ENCODE measurements at regions not wholly inside any gene's neighbourhood (a gene's known extent, or its start where the extent isn't known, plus 50 kb on each side); places are given as distances from the start of the nearest gene placed in this dataset.
"Not testable (repeated sequence)": the region's sequence is repeated elsewhere in the genome, so short reads cannot be mapped to it uniquely, and the experiment has no call there.

- H3K27ac Mint-ChIP-seq, result no peak overlapping the region
- peaks cover 0 to 2% (median 0%) of the 10 kb centered on the region in 3 donors for H3K27me3 Mint-ChIP-seq (ENCODE audit: low read depth in 3 of 3)
- H3K4me1 Mint-ChIP-seq, result no peaks in the 10 kb centered on the region
- no peak overlapping the region for H3K4me3 Mint-ChIP-seq
- no peaks in the 10 kb centered on the region for H3K36me3 Mint-ChIP-seq
- DNase-seq, result no peak
- H3K9me3 Mint-ChIP-seq, result peaks cover 1 to 33% (median 10%) of the 10 kb centered on the region in 6 donors
These were observed 828.8 kb downstream of the TMTC2 start for GRCh38 chr12:83515306-83516026.

GRCh38 chr12:83514372-83514771 lies 827.7 kb downstream of the TMTC2 start:
- H3K4me3 Mint-ChIP-seq, result no peak overlapping the region

GRCh38 chr12:83506841-83507240 lies 820.1 kb downstream of the TMTC2 start:
- Mint-ChIP-seq H3K27ac (no peak overlapping the region), H3K36me3 (no peaks in the 10 kb centered on the region), H3K4me3 (no peak overlapping the region), H3K9me3 (peaks cover 2 to 33% (median 8%) of the 10 kb centered on the region in 6 donors), H3K4me1 (no peaks in the 10 kb centered on the region), H3K27me3 (ENCODE audit: low read depth in 3 of 3) (peaks cover 0 to 2% (median 0%) of the 10 kb centered on the region in 3 donors)
- DNase-seq, result no peak

More at GRCh38 chr12:83514372-83514771, 827.7 kb downstream of the TMTC2 start:
- Mint-ChIP-seq H3K36me3 (no peaks in the 10 kb centered on the region), H3K27me3 (ENCODE audit: low read depth in 3 of 3) (peaks cover 0 to 2% (median 2%) of the 10 kb centered on the region in 3 donors), H3K27ac (no peak overlapping the region), H3K9me3 (peaks cover 1 to 26% (median 8%) of the 10 kb centered on the region in 6 donors), H3K4me1 (no peaks in the 10 kb centered on the region)
- DNase-seq, result no peak

- H3K27ac Mint-ChIP-seq, result no peak overlapping the region
- peaks cover 0 to 2% (median 0%) of the 10 kb centered on the region in 3 donors for H3K27me3 Mint-ChIP-seq (ENCODE audit: low read depth in 3 of 3)
- no peak overlapping the region for H3K4me3 Mint-ChIP-seq
- no peaks in the 10 kb centered on the region for H3K4me1 Mint-ChIP-seq
- no peak for DNase-seq
- no peaks in the 10 kb centered on the region for H3K36me3 Mint-ChIP-seq
- peaks cover 0 to 39% (median 8%) of the 10 kb centered on the region in 6 donors for H3K9me3 Mint-ChIP-seq
These were observed 818.9 kb downstream of the TMTC2 start for GRCh38 chr12:83505586-83505985.

- not testable (repeated sequence) for H3K27me3 Mint-ChIP-seq (ENCODE audit: low read depth in 3 of 3); H3K4me1 Mint-ChIP-seq; H3K4me3 Mint-ChIP-seq; H3K36me3 Mint-ChIP-seq; DNase-seq; H3K27ac Mint-ChIP-seq
- peaks cover 6 to 33% (median 11%) of the 10 kb centered on the region in 6 donors for H3K9me3 Mint-ChIP-seq
These were observed 813.2 kb downstream of the TMTC2 start for GRCh38 chr12:83499894-83500293.

GRCh38 chr12:83477696-83478095 lies 791.0 kb downstream of the TMTC2 start:
- Mint-ChIP-seq H3K4me3 (no peak overlapping the region), H3K36me3 (no peaks in the 10 kb centered on the region), H3K27me3 (ENCODE audit: low read depth in 3 of 3) (peaks cover 0 to 2% (median 0%) of the 10 kb centered on the region in 3 donors), H3K27ac (no peak overlapping the region), H3K4me1 (no peaks in the 10 kb centered on the region), H3K9me3 (peaks cover 0 to 25% (median 9%) of the 10 kb centered on the region in 6 donors)
- DNase-seq, result no peak

GRCh38 chr12:83476695-83477690 lies 790.3 kb downstream of the TMTC2 start:
- no peak for DNase-seq

GRCh38 chr12:83476006-83476405 lies 789.3 kb downstream of the TMTC2 start:
- H3K27me3 Mint-ChIP-seq (ENCODE audit: low read depth in 3 of 3), result peaks cover 0 to 2% (median 0%) of the 10 kb centered on the region in 3 donors
- H3K27ac Mint-ChIP-seq, result no peak overlapping the region
- peaks cover 0 to 28% (median 7%) of the 10 kb centered on the region in 6 donors for H3K9me3 Mint-ChIP-seq
- no peaks in the 10 kb centered on the region for H3K36me3 Mint-ChIP-seq
- no peaks in the 10 kb centered on the region for H3K4me1 Mint-ChIP-seq
- DNase-seq, result no peak
- no peak overlapping the region for H3K4me3 Mint-ChIP-seq

More at GRCh38 chr12:83476695-83477690, 790.3 kb downstream of the TMTC2 start:
- Mint-ChIP-seq H3K27ac (no peak overlapping the region), H3K4me1 (no peaks in the 10 kb centered on the region), H3K9me3 (peaks cover 0 to 27% (median 9%) of the 10 kb centered on the region in 6 donors), H3K4me3 (no peak overlapping the region), H3K27me3 (ENCODE audit: low read depth in 3 of 3) (peaks cover 0 to 2% (median 0%) of the 10 kb centered on the region in 3 donors), H3K36me3 (no peaks in the 10 kb centered on the region)

- Mint-ChIP-seq H3K4me1 (no peaks in the 10 kb centered on the region), H3K4me3 (no peak overlapping the region), H3K27me3 (ENCODE audit: low read depth in 3 of 3) (peaks cover 0 to 2% (median 2%) of the 10 kb centered on the region in 3 donors), H3K27ac (no peak overlapping the region), H3K9me3 (peaks cover 0 to 28% (median 8%) of the 10 kb centered on the region in 6 donors), H3K36me3 (no peaks in the 10 kb centered on the region)
- no peak for DNase-seq
These were observed 787.7 kb downstream of the TMTC2 start for GRCh38 chr12:83474369-83474768.

- H3K4me3 Mint-ChIP-seq, result no peak overlapping the region
- peaks cover 0 to 28% (median 7%) of the 10 kb centered on the region in 6 donors for H3K9me3 Mint-ChIP-seq
- H3K36me3 Mint-ChIP-seq, result no peaks in the 10 kb centered on the region
- H3K27me3 Mint-ChIP-seq (ENCODE audit: low read depth in 3 of 3), result peaks cover 0 to 2% (median 2%) of the 10 kb centered on the region in 3 donors
- H3K4me1 Mint-ChIP-seq, result no peaks in the 10 kb centered on the region
- no peak overlapping the region for H3K27ac Mint-ChIP-seq
- DNase-seq, result no peak
These were observed 786.8 kb downstream of the TMTC2 start for GRCh38 chr12:83473408-83474095.

GRCh38 chr12:83472772-83473171 lies 786.1 kb downstream of the TMTC2 start:
- Mint-ChIP-seq H3K27ac (no peak overlapping the region), H3K27me3 (ENCODE audit: low read depth in 3 of 3) (peaks cover 0 to 2% (median 0%) of the 10 kb centered on the region in 3 donors), H3K4me1 (no peaks in the 10 kb centered on the region), H3K36me3 (no peaks in the 10 kb centered on the region), H3K4me3 (no peak overlapping the region), H3K9me3 (peaks cover 0 to 28% (median 7%) of the 10 kb centered on the region in 6 donors)
- no peak for DNase-seq

- Mint-ChIP-seq H3K9me3 (peaks cover 0 to 30% (median 8%) of the 10 kb centered on the region in 6 donors), H3K27ac (no peak overlapping the region), H3K4me1 (no peaks in the 10 kb centered on the region), H3K36me3 (no peaks in the 10 kb centered on the region), H3K27me3 (ENCODE audit: low read depth in 3 of 3) (peaks cover 0 to 2% (median 0%) of the 10 kb centered on the region in 3 donors), H3K4me3 (no peak overlapping the region)
- no peak for DNase-seq
These were observed 785.6 kb downstream of the TMTC2 start for GRCh38 chr12:83472350-83472749.

GRCh38 chr12:83471341-83471740 lies 784.6 kb downstream of the TMTC2 start:
- peaks cover 0 to 34% (median 11%) of the 10 kb centered on the region in 6 donors for H3K9me3 Mint-ChIP-seq
- DNase-seq, result no peak
- no peaks in the 10 kb centered on the region for H3K4me1 Mint-ChIP-seq
- peaks cover 0 to 2% (median 0%) of the 10 kb centered on the region in 3 donors for H3K27me3 Mint-ChIP-seq (ENCODE audit: low read depth in 3 of 3)
- H3K36me3 Mint-ChIP-seq, result no peaks in the 10 kb centered on the region
- H3K27ac Mint-ChIP-seq, result no peak overlapping the region
- no peak overlapping the region for H3K4me3 Mint-ChIP-seq
